Lower leg skin (tissue), 3 donors: ENCODE measurements at regions not wholly inside any gene's neighbourhood (a gene's known extent, or its start where the extent isn't known, plus 50 kb on each side); places are given as distances from the start of the nearest gene placed in this dataset.

Source experiments
- POLR2A ChIP-seq, 2 donors: fragments of 450-650 bp; IDR thresholded peaks; one replicate each; pipeline ENCODE4 v1.6.1; 2016 to 2017; ENCODE audit warnings: antibody characterized with exemption in 2 of 2, mild to moderate bottlenecking in 1 of 2, moderate library complexity in 1 of 2
- TF ChIP-seq, protein P1 (sequence below), 3 donors: fragments of 450-650 bp; IDR thresholded peaks; one replicate each; pipeline ENCODE4 v1.5.1; 2016; ENCODE audit warnings: antibody characterized with exemption in 3 of 3, mild to moderate bottlenecking in 3 of 3, moderate library complexity in 2 of 3

DNA sequence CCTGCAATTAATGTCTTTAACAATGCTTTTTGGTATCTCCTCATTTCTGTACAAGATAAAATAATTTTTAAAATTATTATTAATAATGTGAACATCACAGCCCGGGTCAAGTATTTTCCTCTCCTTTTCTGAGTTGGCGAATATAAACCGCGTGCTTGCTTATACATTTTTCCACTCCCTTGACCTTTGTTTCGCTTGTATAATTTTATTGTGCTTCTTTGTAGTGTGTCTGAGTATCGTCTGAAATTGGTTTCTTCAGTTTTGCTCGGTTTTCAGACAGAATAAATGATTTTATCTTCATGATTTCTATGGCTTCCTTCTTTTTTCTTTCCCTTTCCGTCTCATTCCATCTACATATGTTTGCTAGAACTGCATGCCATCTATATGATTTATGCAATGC is 448.5 kb downstream of the MAT2B start:
- no peak for TF ChIP-seq POLR2A (IDR thresholded peaks at IDR 0.05)
- TF ChIP-seq, protein P1, sequence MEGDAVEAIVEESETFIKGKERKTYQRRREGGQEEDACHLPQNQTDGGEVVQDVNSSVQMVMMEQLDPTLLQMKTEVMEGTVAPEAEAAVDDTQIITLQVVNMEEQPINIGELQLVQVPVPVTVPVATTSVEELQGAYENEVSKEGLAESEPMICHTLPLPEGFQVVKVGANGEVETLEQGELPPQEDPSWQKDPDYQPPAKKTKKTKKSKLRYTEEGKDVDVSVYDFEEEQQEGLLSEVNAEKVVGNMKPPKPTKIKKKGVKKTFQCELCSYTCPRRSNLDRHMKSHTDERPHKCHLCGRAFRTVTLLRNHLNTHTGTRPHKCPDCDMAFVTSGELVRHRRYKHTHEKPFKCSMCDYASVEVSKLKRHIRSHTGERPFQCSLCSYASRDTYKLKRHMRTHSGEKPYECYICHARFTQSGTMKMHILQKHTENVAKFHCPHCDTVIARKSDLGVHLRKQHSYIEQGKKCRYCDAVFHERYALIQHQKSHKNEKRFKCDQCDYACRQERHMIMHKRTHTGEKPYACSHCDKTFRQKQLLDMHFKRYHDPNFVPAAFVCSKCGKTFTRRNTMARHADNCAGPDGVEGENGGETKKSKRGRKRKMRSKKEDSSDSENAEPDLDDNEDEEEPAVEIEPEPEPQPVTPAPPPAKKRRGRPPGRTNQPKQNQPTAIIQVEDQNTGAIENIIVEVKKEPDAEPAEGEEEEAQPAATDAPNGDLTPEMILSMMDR (IDR thresholded peaks at IDR 0.05): no peak
